GM18498 (cell line): ENCODE measurements at regions not wholly inside any gene's neighbourhood (a gene's known extent, or its start where the extent isn't known, plus 50 kb on each side); places are given as distances from the start of the nearest gene placed in this dataset.
A peak's percentile ranks its signal among the peaks of the same experiment; 100 is the strongest.
"Not testable (repeated sequence)": the region's sequence is repeated elsewhere in the genome, so short reads cannot be mapped to it uniquely, and the experiment has no call there.

Source experiments
- ATAC-seq: cut with Tn5 transposase; IDR thresholded peaks from one replicate; pipeline ENCODE4 v1.9.1; 2021; ENCODE audit warnings: mild to moderate bottlenecking, moderate library complexity; ENCODE audit not compliant: unreplicated experiment

DNA sequence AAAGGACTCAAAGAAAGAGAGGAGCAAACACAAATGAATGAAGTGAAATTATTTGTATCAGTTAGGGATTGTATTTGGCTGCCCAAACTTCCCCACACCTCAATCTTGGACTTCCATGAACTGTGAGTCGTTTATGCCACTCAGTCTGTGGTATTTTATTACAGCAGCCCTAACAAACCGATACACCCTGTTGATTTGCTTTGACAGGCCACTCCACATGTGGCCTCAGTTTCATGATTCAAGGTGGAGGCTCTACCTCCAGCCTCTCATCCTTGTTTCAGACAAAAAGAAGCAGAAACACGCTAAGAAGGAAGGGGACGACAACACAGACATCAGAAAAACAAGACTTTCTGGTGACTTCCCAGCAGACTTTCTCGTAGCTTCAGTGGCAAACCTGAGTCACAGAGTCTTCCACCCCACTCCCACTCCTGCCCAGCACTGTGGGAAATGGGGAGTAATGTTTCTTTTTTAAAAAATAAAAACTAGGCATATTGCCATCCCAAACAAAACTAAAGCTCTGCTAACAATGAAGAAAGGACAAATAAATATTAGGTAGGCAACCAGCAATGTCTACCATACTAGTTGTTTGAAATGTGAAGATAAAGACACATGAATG is 52.2 kb upstream of the ABCA1 start:
- no peak for ATAC-seq

DNA sequence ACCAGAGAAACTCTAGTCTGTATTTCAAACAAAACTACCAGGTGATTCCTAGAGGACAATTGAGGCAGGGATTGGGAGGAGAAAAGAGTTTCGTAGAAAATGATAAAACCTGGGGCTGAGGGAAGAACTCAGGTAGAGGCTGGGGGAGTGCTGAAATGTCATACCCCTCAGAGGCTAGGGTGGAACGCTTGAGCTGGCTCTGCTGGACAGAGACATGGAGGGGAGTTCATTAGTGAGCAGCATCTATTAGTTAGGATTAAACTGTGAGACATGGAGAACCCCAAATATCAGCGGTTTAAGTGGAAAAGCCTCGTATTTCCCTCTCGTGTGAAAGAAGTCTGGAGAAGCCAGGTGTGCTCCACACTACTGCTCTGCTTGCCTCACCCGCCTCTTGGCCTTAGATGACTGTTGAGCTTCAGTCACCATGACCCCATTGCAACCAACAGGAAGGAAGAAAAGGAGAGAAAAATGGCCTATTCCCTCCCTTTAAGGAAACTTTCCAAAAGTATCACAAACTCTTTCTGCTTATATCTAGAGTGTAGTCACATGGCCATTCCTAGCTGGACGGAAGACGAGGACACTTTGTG is 53.7 kb upstream of the ABCA1 start:
- no peak for ATAC-seq

DNA sequence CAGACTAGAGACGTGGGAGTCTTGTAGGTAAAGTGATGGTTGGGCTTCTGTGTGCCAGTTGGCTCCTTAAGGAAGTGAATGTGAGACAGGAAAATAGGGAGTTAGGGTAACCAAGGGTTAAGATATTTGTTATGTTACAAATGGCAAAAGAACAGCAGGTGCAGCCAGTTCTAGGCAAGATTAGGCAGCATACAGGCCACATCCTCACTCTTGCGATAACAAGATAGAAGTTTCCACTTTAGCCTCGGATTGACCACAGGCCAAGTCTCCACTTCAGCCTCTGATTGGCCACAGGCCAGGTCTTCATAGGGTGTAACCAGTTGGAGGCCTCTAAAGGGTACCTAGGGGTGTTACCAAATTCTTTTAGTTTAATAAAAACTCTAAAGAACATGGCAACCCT is 54.6 kb upstream of the ABCA1 start:
- ATAC-seq: no peak

DNA sequence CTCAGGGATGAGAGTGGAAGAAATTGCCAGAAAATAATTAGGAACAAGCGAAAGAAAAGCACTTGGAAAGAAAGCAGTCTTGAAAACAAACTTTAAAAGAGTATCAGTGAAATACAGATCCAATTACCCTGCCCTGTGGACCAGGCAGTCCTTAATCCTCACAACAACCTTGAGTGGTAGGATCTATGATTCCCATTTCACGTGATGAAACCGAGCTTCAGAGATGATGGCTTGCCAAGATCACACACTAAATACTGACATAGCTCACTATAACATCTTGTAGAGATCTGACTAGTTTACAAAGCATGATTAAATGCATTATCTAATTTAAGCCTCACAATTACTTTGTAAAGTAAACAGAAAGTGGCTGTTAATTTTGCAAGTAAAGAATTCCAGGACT is 55.5 kb upstream of the ABCA1 start:
- ATAC-seq: no peak

DNA sequence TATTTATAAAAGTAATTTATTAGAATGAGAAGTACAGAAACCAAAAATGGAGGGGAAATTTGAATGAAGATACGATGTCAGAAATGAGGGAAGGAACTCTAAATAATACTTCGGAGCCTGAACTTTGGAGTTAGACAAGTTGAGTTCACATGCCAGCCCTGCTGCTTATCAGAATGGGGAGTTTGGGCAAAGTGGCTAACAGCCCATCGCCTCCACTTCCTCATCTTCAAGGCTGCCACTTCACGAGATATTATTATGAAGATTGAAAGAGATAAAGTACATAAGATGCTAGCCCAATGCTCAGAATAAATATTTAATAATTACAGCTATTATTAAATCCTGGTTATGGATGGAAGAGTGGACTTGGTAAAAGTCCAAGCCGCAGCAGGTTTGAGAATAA is 56.2 kb upstream of the ABCA1 start:
- no peak for ATAC-seq

DNA sequence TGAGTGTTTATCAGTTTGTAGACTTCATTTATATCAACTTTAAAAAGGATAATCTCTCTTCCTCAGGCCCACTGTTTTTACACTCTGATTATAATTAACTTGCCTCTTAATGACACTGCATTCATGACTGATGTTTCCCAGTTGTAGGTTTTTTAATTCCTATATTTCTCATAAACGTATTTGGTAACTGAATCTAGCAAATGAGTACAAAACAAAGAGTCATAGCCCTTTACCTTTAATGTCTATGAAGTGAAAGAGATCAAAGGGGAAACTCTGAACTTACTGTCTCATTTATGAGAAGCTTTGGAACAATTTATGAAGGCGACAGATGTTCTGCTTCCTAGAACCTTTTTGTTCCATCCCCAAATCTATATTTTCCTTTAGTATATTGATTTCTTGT is 56.6 kb upstream of the ABCA1 start:
- ATAC-seq: no peak

DNA sequence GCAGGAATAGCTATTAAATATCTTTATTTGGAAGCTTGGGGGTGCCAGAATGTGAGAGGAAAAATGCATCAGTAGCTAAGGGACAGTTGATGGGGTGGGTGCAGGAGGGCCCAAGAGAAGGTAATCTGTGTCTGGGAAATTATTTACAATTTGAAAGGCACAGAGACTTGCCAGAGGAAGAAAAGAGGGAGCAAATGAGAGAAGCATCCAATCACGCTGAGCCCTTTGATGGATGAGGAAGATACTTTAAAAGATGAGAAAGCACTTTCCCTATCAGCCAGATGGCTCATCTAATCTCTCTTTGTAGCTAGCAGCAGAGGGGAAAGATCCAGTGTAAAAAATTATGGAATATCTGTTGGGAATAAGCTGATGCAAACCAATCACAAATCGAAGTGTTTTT is 57.0 kb upstream of the ABCA1 start:
- ATAC-seq: no peak

DNA sequence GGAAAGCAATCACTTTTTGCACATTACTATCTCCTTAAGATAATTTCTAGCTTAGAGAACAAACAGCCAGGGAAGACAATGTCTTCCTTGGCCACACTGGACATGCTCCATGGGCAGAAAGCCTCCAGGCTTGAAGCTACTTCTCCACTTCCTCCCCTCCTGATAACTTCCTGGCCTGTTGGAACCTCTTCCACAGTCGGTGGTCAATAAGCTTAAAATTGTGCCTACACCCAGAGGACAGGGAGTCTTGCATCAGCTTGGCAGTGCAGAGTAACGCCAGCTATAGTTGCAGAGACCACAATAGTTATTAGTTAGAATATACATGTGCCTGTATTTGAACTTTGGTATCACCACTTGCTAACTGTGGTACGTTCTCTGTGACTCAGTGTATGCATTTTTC is 58.1 kb upstream of the ABCA1 start:
- ATAC-seq: no peak

DNA sequence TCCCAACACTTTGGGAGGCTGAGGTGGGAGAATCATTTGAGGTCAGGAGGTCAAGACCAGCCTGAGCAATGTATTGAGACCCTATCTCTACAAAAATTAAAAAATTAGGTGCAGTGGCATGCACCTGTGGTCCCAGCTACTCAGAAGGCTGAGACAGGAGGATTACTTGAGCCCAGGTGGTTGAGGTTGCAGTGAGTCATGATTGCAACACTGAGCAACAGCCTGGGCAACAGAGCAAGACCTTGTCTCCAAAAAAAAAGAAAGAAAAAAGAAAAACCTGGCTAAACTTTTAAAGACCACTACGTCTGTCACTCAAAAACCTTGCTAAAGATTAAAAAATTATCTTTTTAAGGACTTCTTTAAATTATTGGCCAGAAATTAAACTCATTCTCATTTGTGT is 59.8 kb upstream of the ABCA1 start:
- ATAC-seq: no peak

DNA sequence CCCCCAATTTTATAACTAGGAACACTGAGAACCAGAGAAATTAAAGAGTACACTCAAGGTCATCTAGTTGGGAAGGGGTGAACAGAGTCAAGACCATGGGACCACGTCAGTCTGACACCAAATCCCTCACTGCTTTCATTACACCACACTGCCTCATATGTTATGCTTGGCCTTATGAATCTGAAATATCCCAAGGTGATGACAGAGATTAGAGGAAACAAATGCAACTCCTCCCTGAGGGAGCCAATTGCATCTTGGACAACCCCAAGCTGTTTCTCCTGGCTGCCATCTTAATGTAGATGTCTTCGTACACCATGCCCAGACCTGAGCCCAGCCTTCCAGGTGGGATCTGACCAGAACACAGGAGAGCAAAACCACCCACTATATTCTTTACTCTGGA is 60.6 kb upstream of the ABCA1 start:
- ATAC-seq: no peak

DNA sequence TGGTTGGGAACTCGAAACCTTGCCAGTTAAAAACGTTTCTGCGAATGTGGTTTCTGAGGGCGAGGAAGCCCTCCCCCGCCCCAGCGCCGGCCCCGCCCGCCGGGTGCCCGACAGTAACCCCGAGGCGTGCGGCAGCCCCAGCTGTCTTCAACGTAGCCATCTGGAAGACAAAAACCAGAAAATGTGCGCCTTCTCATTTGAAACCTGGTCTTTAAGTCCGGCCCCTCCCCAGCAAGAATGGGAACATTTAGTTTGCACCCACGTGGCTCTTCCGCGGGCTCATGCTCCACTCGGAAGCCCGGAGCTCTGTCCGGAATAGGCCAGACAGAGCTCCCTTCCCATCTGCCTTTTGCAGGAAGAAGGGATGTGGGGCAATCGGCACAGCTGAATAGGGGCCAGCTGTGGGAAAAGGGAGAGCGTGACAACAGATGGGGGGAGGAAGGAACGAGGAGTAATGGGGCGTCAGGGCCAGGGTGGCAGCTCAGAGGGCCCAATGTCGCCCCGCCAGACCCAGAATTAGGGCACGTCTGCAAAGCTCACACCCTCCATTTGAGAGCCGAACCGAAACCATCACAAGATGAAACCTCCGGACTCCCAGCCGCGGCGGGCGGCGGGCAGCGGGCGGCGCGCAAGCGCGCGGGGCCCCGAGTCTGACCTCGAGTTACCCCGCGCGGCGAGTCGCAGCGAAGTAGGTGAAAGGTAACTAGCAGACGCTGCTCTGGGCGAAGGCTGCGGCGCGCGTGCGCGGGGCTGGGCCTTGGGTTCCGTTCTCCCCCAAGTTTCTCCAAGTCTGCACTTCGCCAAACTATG is 63.4 kb upstream of the ABCA1 start:
- peak; percentile 89 for ATAC-seq

DNA sequence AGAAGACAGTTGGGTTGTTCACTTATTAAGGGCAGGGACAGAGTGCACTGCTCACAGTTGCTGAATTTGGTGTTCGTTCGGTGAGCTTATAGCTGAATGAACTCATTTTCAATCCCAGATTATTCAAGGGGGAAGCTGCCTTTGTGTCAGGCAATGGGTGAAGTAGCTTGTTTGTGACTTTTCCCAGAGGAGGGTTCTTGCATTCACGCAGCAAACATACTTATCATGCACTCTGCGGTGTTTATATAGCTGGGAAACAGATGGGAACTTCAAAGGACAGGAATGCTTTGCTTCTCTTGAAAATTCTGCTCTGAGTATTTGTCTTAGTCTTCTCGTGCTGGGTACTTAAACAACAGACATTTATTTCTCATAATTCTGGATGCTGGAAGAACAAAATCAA is 64.7 kb upstream of the ABCA1 start:
- ATAC-seq: no peak

DNA sequence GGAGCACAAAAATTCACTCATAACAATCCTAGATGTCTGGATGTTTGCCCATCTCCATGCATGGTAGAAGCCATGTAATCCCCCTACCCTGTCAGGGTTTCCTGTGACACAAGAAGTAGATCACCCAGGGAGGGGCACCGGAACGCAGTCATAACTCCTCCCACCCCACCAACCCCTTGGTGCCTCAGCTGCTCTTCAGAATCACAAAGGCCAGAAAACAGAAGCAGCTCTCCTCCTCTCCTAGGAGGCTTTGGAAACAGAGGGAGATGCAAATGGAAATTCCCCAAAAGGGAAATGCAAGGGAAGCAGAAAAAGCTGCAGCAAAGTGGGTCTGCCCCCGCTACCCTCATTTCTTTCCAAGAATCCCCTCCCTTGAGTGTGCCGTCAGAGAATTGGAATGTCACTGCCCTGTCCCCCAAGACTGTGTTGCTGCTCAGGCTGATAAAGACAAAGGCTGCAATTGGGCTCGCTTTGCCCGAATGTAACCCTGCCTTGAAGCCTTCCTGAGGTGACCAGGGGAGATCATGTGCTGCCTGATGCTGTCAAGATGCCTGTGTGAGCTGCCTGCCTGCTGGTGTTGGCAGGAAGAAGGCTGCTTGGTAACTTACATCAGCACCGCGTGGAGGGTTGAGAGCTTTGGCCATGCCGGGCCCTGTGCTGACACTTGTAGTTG is 65.5 kb upstream of the ABCA1 start:
- ATAC-seq: no peak

DNA sequence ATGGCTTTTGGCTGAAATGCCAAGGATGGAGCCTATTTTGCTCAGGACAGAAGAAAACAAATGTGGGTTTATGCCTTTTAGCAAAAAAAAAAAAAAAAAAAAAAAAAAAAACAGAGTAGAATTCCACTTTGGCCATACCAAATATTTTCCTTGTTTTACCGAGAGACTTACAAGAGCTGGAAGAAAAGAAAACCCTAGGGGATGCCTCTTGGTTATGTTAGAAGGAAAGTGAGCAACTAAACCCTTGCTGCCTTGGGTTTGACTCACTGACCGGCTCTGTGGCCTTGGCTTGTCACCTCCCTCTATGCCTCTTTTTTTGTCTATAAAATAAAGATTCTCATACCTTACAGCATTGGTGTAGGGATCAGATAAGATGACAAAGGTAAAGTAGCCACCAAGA is 69.6 kb upstream of the ABCA1 start:
- no peak for ATAC-seq

DNA sequence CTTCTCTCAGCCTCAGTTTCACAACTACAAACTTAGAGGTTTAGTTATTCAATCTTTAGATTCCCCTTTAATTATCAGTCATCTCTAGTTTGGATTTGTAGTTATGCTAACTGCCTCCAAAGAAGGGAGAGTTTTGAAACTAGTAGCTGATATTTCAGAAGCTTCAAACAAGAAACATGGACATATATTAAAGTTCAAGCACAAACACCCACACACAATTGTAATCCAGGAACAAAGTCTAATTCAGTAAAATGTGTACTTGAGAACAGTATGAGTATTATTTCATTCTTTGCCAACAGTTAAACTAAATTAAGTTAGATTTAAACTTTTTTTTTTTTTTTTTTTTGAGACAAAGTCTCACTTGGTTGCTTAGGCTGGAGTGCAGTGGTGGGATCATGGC is 71.2 kb upstream of the ABCA1 start:
- no peak for ATAC-seq

DNA sequence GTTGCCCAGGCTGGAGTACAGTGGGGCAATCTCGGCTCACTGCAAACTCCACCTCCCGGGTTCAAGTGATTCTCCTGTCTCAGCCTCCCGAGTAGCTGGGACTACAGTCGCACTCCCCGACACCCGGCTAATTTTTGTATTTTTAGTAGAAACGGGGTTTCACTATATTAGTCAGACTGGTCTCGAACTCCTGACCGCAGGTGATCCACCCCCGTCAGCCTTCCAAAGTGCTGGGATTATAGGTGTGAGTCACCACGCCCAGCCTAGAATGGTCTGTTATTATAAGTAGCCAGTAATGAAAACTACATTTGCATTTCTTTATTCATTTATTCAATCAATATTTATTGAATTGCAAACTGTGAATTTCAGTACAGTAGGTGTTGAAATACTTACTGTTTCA is 72.6 kb upstream of the ABCA1 start:
- not testable (repeated sequence) for ATAC-seq

DNA sequence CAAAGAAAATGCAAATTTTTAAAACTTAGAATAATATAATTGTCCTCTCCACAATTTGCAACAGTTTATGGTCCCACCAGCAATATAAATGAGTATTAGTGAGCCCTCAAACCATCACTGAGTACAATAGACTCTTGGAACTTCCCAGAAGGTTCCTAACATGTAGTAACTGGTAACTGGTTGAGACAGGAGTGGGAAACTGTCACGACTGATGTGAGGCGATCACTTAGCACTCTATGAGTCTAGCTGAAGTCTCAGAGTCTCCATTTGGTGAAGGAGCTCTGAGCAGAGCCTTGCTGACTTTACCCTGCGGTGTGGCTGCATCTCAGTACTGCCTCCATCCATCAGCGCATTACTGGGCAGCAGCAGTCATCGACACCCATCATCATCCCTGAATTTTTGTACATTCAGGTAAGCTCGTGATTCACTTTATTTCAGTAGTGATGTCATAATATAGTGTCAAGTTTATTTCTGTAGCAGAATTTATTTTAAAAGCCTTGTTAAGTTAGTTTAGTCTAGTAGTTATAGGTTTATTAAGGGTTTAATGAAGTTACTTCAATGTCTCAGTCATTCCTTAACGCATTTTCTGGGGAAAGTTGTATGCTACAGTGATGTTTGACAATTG is 76.6 kb upstream of the ABCA1 start:
- ATAC-seq: no peak

DNA sequence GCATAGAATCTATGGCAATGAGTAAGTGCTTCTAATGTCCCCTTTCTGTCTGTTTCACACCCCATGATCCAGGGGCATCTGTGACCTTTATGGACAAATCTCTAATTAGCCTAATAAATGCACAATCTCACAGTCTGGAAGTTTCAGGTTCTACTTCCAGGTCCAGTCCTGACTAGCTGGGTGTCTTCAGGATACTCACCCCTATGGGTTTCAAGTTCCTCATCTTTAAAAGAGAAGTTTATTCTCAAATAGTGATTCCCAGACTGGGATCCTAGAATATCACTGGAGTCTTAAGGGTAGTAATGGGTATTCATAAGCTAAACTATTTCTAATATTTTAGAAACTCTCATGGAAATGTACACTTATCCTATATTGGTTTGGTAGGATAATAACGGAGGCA is 77.2 kb upstream of the ABCA1 start:
- ATAC-seq: no peak

DNA sequence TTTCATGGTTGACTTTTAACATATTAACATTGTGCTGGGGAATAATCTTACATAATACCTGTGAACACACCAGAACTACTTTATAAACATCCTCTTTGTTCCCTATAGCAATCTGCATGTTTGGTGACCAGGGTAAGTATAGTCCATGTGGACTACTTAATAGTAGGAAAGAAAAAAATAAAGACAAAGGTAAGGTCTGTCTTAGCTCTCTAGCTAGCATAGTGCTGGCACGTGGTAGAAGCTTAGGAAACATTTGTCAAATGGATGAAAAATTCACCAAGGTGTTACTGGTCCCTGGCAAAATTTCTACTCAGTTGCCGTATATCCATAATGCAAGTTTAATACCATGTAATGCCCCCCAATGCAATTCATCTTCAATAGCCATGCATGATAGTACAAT is 78.6 kb upstream of the ABCA1 start:
- no peak for ATAC-seq

DNA sequence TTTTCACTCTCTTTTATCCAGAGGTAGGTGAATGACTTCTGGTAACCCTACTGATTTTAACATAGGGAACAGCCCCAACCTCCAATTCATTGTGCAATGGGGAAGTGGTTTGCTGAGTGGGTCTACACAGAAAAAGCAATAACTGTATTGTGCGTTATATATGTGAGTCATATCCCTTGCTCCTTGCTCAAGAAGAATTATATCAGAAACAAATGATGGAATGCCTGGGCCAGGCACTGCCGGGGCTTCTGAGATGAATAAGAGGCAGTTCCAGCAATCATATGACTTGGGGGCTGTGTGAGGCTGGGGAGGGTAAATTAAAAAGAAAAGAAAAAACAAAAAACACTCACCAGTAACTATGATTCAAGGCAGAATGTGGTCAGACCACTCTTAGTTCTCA is 79.2 kb upstream of the ABCA1 start:
- no peak for ATAC-seq

DNA sequence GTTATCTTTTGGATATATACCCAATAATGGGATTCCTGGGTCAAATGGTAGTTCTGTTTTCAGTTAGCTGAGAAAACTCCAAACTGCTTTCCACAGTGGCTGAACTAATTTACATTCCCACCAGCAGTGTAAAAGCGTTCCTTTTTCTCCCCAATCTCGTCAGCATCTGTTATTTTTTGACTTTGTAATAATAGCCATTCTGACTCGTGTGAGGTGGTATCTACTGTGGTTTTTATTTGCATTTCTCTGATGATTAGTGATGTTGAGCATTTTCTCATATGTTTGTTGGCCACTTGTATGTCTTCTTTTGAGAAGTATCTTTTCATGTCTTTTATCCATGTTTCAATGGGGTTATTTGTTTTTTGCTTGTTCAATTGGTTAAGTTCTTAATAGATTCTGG is 82.1 kb upstream of the ABCA1 start:
- ATAC-seq: not testable (repeated sequence)
